ENCODE measurements at regions not wholly inside any gene's neighbourhood (a gene's known extent, or its start where the extent isn't known, plus 50 kb on each side); places are given as distances from the start of the nearest gene placed in this dataset.

- Histone ChIP-seq H3K9me2 (ENCODE audit: insufficient read depth) (no peaks in the 10 kb centered on the region), H3K4me3 (no peak overlapping the region), H2AFZ (no peak overlapping the region), H3K36me3 (ENCODE audit: insufficient read depth) (no peaks in the 10 kb centered on the region), H3K4me2 (no peak overlapping the region), H3K27me3 (ENCODE audit: insufficient read depth) (no peaks in the 10 kb centered on the region), H3K79me2 (replicated peaks; ENCODE audit: insufficient read depth) (no peaks in the 10 kb centered on the region), H3K27ac (ENCODE audit: low read depth) (no peak overlapping the region), H4K20me1 (replicated peaks; ENCODE audit: insufficient read depth) (no peaks in the 10 kb centered on the region), H3K4me1 (ENCODE audit: insufficient read depth) (no peaks in the 10 kb centered on the region), H3F3A (replicated peaks; ENCODE audit: low read depth) (no peaks in the 10 kb centered on the region)
- Mint-ChIP-seq H3K27ac (no peak overlapping the region), H3K9me3 (peaks cover 86% of the 10 kb centered on the region), H3K4me1 (no peaks in the 10 kb centered on the region), H3K4me3 (no peak overlapping the region), H3K27me3 (ENCODE audit: insufficient read depth, low read depth, poor library complexity) (peaks cover 1% of the 10 kb centered on the region), H3K36me3 (ENCODE audit: low read depth) (peaks cover 3% of the 10 kb centered on the region)
- ATAC-seq (no peak), DNase-seq (ENCODE audit: low spot score) (no peak)
- TF ChIP-seq ZNF114 (CRISPR knock-in tag; IDR thresholded peaks at IDR 0.05) (no peak), POLR2AphosphoS5 (IDR thresholded peaks at IDR 0.05; ENCODE audit: low read depth) (no peak), NANOG (IDR thresholded peaks at IDR 0.05; ENCODE audit: borderline replicate concordance) (no peak)
Observed at GRCh38 chr10:85459906-85460305, 906.7 kb downstream of the GRID1 start.

GRCh38 chr10:85464336-85464735, 902.3 kb downstream of the GRID1 start:
- Histone ChIP-seq H3K79me2 (replicated peaks; ENCODE audit: insufficient read depth) (no peaks in the 10 kb centered on the region), H3K27me3 (ENCODE audit: insufficient read depth) (no peaks in the 10 kb centered on the region), H3K27ac (ENCODE audit: low read depth) (no peak overlapping the region), H2AFZ (no peak overlapping the region), H3K36me3 (ENCODE audit: insufficient read depth) (no peaks in the 10 kb centered on the region), H4K20me1 (replicated peaks; ENCODE audit: insufficient read depth) (no peaks in the 10 kb centered on the region), H3K4me2 (no peak overlapping the region), H3F3A (replicated peaks; ENCODE audit: low read depth) (no peaks in the 10 kb centered on the region), H3K4me1 (ENCODE audit: insufficient read depth) (no peaks in the 10 kb centered on the region), H3K9me2 (ENCODE audit: insufficient read depth) (no peaks in the 10 kb centered on the region), H3K4me3 (no peak overlapping the region)
- H3K36me3 Mint-ChIP-seq (ENCODE audit: low read depth): no peaks in the 10 kb centered on the region; the same call in 2 of the 3 replicates
- H3K4me3 Mint-ChIP-seq: no peak overlapping the region
- H3K9me3 Mint-ChIP-seq: peaks cover 81% of the 10 kb centered on the region
- no peaks in the 10 kb centered on the region for H3K4me1 Mint-ChIP-seq
- ATAC-seq: no peak
- no peaks in the 10 kb centered on the region for H3K27me3 Mint-ChIP-seq (ENCODE audit: insufficient read depth, low read depth, poor library complexity)
- no peak overlapping the region for H3K27ac Mint-ChIP-seq
- DNase-seq (ENCODE audit: low spot score): no peak
- TF ChIP-seq ETS1 (IDR thresholded peaks at IDR 0.05) (no peak), CREB1 (CRISPR knock-in tag; IDR thresholded peaks at IDR 0.05; ENCODE audit: low read depth) (no peak), ZNF114 (CRISPR knock-in tag; IDR thresholded peaks at IDR 0.05) (no peak), REST (IDR thresholded peaks at IDR 0.05; ENCODE audit: unreplicated experiment) (no peak), JUNB (IDR thresholded peaks at IDR 0.05; ENCODE audit: unreplicated experiment) (no peak), EZH2phosphoT487 (IDR thresholded peaks at IDR 0.05; ENCODE audit: unreplicated experiment) (no peak)

Data from GM23338 (cell line).